H9 (cell line): ENCODE measurements at regions not wholly inside any gene's neighbourhood (a gene's known extent, or its start where the extent isn't known, plus 50 kb on each side); places are given as distances from the start of the nearest gene placed in this dataset.
A peak's percentile ranks its signal among the peaks of the same experiment; 100 is the strongest.

Source experiments
- DNase-seq: peaks from one replicate; pipeline ENCODE4 v3.0.0-alpha.2; 2017
- H2AFZ ChIP-seq: one replicate; pipeline ENCODE4 v1.6.1; 2013; ENCODE audit warnings: mild to moderate bottlenecking, low read length, control low read depth, moderate library complexity
- H2AK5ac ChIP-seq: 2 replicates; pipeline ENCODE4 v1.6.1; 2013; ENCODE audit warnings: low read length, control low read depth, mixed read lengths; ENCODE audit not compliant: insufficient read length
- H2BK120ac ChIP-seq: one replicate; pipeline ENCODE4 v1.6.1; 2013; ENCODE audit warnings: low read depth, mild to moderate bottlenecking, low read length, control low read depth, inconsistent platforms; ENCODE audit not compliant: poor library complexity, severe bottlenecking
- H2BK12ac ChIP-seq: 2 replicates; pipeline ENCODE4 v1.6.1; 2013; ENCODE audit warnings: low read length, control low read depth, mixed read lengths, low read depth; ENCODE audit not compliant: insufficient read length
- H2BK15ac ChIP-seq: 2 replicates; pipeline ENCODE4 v1.6.1; 2013; ENCODE audit warnings: low read depth, low read length, control low read depth
- H2BK20ac ChIP-seq: one replicate; pipeline ENCODE4 v1.6.1; 2013; ENCODE audit warnings: low read depth, mild to moderate bottlenecking, low read length, control low read depth, inconsistent platforms; ENCODE audit not compliant: poor library complexity, severe bottlenecking
- H2BK5ac ChIP-seq: 2 replicates; pipeline ENCODE4 v1.6.1; 2013; ENCODE audit warnings: low read length, control low read depth, mixed read lengths; ENCODE audit not compliant: insufficient read length
- H3K14ac ChIP-seq: 2 replicates; pipeline ENCODE4 v1.6.1; 2013; ENCODE audit warnings: low read length, control low read depth; ENCODE audit not compliant: insufficient read depth
- H3K18ac ChIP-seq: 2 replicates; pipeline ENCODE4 v1.6.1; 2013; ENCODE audit warnings: low read depth, mild to moderate bottlenecking, mixed read lengths, low read length, control low read depth; ENCODE audit not compliant: insufficient read length
- H3K23ac ChIP-seq: 2 replicates; pipeline ENCODE4 v1.6.1; 2013; ENCODE audit warnings: low read length, control low read depth, mixed read lengths, low read depth; ENCODE audit not compliant: insufficient read length
- H3K23me2 ChIP-seq: 2 replicates; pipeline ENCODE4 v1.6.1; 2013; ENCODE audit warnings: low read depth, mild to moderate bottlenecking, mixed read lengths, low read length, control low read depth; ENCODE audit not compliant: insufficient read length, poor library complexity, severe bottlenecking
- H3K27ac ChIP-seq: 2 replicates; pipeline ENCODE4 v1.5.1; 2013; ENCODE audit warnings: low read length, control low read depth, mixed read lengths, low read depth; ENCODE audit not compliant: insufficient read length
- H3K27me3 ChIP-seq: 2 replicates; pipeline ENCODE4 v1.6.1; 2013; ENCODE audit warnings: low read length, control low read depth, inconsistent platforms; ENCODE audit not compliant: insufficient read depth
- H3K4ac ChIP-seq: 2 replicates; pipeline ENCODE4 v1.6.1; 2013; ENCODE audit warnings: low read depth, mild to moderate bottlenecking, control low read depth, inconsistent platforms, low read length, moderate library complexity
- H3K4me1 ChIP-seq: 2 replicates; pipeline ENCODE4 v1.6.1; 2013; ENCODE audit warnings: low read length, control low read depth, inconsistent platforms; ENCODE audit not compliant: insufficient read depth
- H3K4me2 ChIP-seq: 2 replicates; pipeline ENCODE4 v1.6.1; 2013; ENCODE audit warnings: low read length, control low read depth, mixed read lengths; ENCODE audit not compliant: insufficient read length, insufficient read depth
- H3K56ac ChIP-seq: 2 replicates; pipeline ENCODE4 v1.6.1; 2013; ENCODE audit warnings: low read depth, mild to moderate bottlenecking, mixed read lengths, low read length, control low read depth; ENCODE audit not compliant: insufficient read length
- H3K79me1 ChIP-seq: 2 replicates; pipeline ENCODE4 v1.6.1; 2013; ENCODE audit warnings: low read depth, mild to moderate bottlenecking, moderate library complexity, low read length, control low read depth, inconsistent platforms; ENCODE audit not compliant: insufficient read depth, poor library complexity, severe bottlenecking
- H3K79me2 ChIP-seq: 2 replicates; pipeline ENCODE4 v1.6.1; 2013; ENCODE audit warnings: low read length, control low read depth, inconsistent platforms; ENCODE audit not compliant: insufficient read depth
- H3K9ac ChIP-seq: 2 replicates; pipeline ENCODE4 v1.6.1; 2013; ENCODE audit warnings: low read length, control low read depth, mixed read lengths; ENCODE audit not compliant: insufficient read length; ENCODE audit errors: extremely low read depth
- H3K9me3 ChIP-seq: one replicate; pipeline ENCODE4 v1.6.1; 2013; ENCODE audit warnings: low read depth, low read length, inconsistent platforms; ENCODE audit not compliant: control insufficient read depth
- H3T11ph ChIP-seq: one replicate; pipeline ENCODE4 v1.6.1; 2013; ENCODE audit warnings: mild to moderate bottlenecking, low read length, control low read depth, inconsistent platforms
- H4K20me1 ChIP-seq: one replicate; pipeline ENCODE4 v1.6.1; 2013; ENCODE audit not compliant: control insufficient read depth, insufficient read length, insufficient read depth
- H4K5ac ChIP-seq: 2 replicates; pipeline ENCODE4 v1.6.1; 2013; ENCODE audit warnings: low read depth, mild to moderate bottlenecking, mixed read lengths, low read length, control low read depth; ENCODE audit not compliant: insufficient read length
- H4K8ac ChIP-seq: replicated peaks from 2 replicates; pipeline ENCODE4 v1.6.1; 2013; ENCODE audit warnings: low read length, control low read depth, mixed read lengths, low read depth; ENCODE audit not compliant: insufficient read length
- H4K91ac ChIP-seq: 2 replicates; pipeline ENCODE4 v1.6.1; 2013; ENCODE audit warnings: low read depth, mild to moderate bottlenecking, moderate library complexity, mixed read lengths, low read length, control low read depth; ENCODE audit not compliant: insufficient read length
- H3K27ac Mint-ChIP-seq, 3 experiments: 2 replicates in 2 of 3; 3 replicates in 1 of 3; pipeline ENCODE4 v1.8.0; 2020 to 2021; ENCODE audit warnings: mixed read lengths in 3 of 3, mild to moderate bottlenecking in 1 of 3, moderate library complexity in 1 of 3
- H3K27me3 Mint-ChIP-seq: 2 replicates; pipeline ENCODE4 v1.8.0; 2021; ENCODE audit warnings: low read depth, mild to moderate bottlenecking, moderate library complexity, mixed read lengths
- H3K36me3 Mint-ChIP-seq, 3 experiments: 2 replicates in 2 of 3; 3 replicates in 1 of 3; pipeline ENCODE4 v1.8.0; 2020 to 2021; ENCODE audit warnings: low read depth in 3 of 3, mixed read lengths in 3 of 3; ENCODE audit not compliant: insufficient read depth in 1 of 3
- H3K4me1 Mint-ChIP-seq, 2 experiments: 2 replicates each; pipeline ENCODE4 v1.8.0; 2020; ENCODE audit warnings: mixed read lengths in 2 of 2
- H3K4me3 Mint-ChIP-seq, 2 experiments: 2 replicates in 1 of 2; 3 replicates in 1 of 2; pipeline ENCODE4 v1.8.0; 2020 to 2021; ENCODE audit warnings: mild to moderate bottlenecking in 2 of 2, mixed read lengths in 2 of 2, moderate library complexity in 1 of 2
- H3K9me3 Mint-ChIP-seq, 2 experiments: 2 replicates in 1 of 2; 3 replicates in 1 of 2; pipeline ENCODE4 v1.8.0; 2020; ENCODE audit warnings: mild to moderate bottlenecking in 2 of 2, mixed read lengths in 2 of 2, moderate library complexity in 1 of 2
- CTCF ChIP-seq: fragments of 200-600 bp; sonication (generic); conservative IDR thresholded peaks from 3 replicates; pipeline ENCODE4 v1.8.0; 2021; ENCODE audit warnings: antibody characterized with exemption, mild to moderate bottlenecking
- WGBS: extraction: QIAGEN DNeasy Blood & Tissue Kit; methylation state at CpG from one replicate; pipeline ENCODE4 v1.1.7; 2013; ENCODE audit warnings: missing lambda C conversion rate, low lambda C conversion rate, mixed read lengths; ENCODE audit not compliant: insufficient read length; ENCODE audit errors: extremely low coverage; 5-methylcytosine and 5-hydroxymethylcytosine counted together

GRCh38 chr19:20422216-20423205, 143.1 kb downstream of the ZNF737 start:
- no peak for TF ChIP-seq CTCF
- H2BK12ac ChIP-seq = no peak overlapping the region
- no peak overlapping the region for H3K4ac ChIP-seq
- no CpG with 5 or more reads among the region's 22 CpGs for whole genome bisulfite sequencing
- no peaks in the 10 kb centered on the region for H3K4me1 ChIP-seq
- H3K79me2 ChIP-seq = peaks cover 5% of the 10 kb centered on the region; the same call in 1 of the 2 replicates
- H4K91ac ChIP-seq = no peak overlapping the region
- H3K9ac ChIP-seq = peak overlapping the region; percentile 4
- Mint-ChIP-seq H3K9me3 (no peaks in the 10 kb centered on the region; a peak in 1 of 5 replicates), H3K27me3 (no peaks in the 10 kb centered on the region), H3K27ac (peak overlapping the region in 2 of 3 experiments; percentile 77 to 92; a peak in 3 of 7 replicates), H3K36me3 (peaks cover 19 to 39% (median 32%) of the 10 kb centered on the region in 3 experiments), H3K4me3 (peak overlapping the region; percentile 96 to 97), H3K4me1 (peaks cover 12 to 13% of the 10 kb centered on the region in 2 experiments)
- no peak overlapping the region for H3K56ac ChIP-seq
- no peaks in the 10 kb centered on the region for H4K20me1 ChIP-seq
- H3K27ac ChIP-seq = no peak overlapping the region
- H3T11ph ChIP-seq = no peak overlapping the region
- H4K5ac ChIP-seq = no peak overlapping the region
- H3K23me2 ChIP-seq = no peaks in the 10 kb centered on the region
- H3K9me3 ChIP-seq = no peaks in the 10 kb centered on the region
- H2BK20ac ChIP-seq = no peak overlapping the region
- H3K23ac ChIP-seq = no peak overlapping the region
- H4K8ac ChIP-seq = no peak overlapping the region
- H2BK15ac ChIP-seq = no peak overlapping the region
- no peak overlapping the region for H2BK120ac ChIP-seq
- H2AFZ ChIP-seq = no peak overlapping the region
- no peaks in the 10 kb centered on the region for H3K79me1 ChIP-seq
- no peak overlapping the region for H3K14ac ChIP-seq
- no peak overlapping the region for H3K18ac ChIP-seq
- H2AK5ac ChIP-seq = no peak overlapping the region
- H2BK5ac ChIP-seq = no peak overlapping the region
- DNase-seq = no peak
- H3K4me2 ChIP-seq = no peak overlapping the region
- no peaks in the 10 kb centered on the region for H3K27me3 ChIP-seq
